Neural progenitor cell (in vitro differentiated cells): ENCODE measurements at regions not wholly inside any gene's neighbourhood (a gene's known extent, or its start where the extent isn't known, plus 50 kb on each side); places are given as distances from the start of the nearest gene placed in this dataset.

Source experiments
- DNase-seq: peaks from one replicate; pipeline ENCODE4 v3.0.0-alpha.2; 2016; ENCODE audit warnings: low spot score
- H2AFZ ChIP-seq: fragments of 200-600 bp; sonication (generic); replicated peaks from 2 replicates; pipeline ENCODE4 v1.6.1; 2016; ENCODE audit warnings: antibody characterized with exemption
- H3F3A ChIP-seq: fragments of 200-600 bp; sonication (generic); 2 replicates; pipeline ENCODE4 v1.6.1; 2016; ENCODE audit warnings: antibody characterized with exemption, low read depth
- H3K27ac ChIP-seq: fragments of 200-600 bp; sonication (generic); 2 replicates; pipeline ENCODE4 v1.5.1; 2016; ENCODE audit warnings: mild to moderate bottlenecking
- H3K27me3 ChIP-seq: fragments of 200-600 bp; sonication (generic); 2 replicates; pipeline ENCODE4 v1.6.1; 2016; ENCODE audit warnings: mild to moderate bottlenecking, moderate library complexity
- H3K36me3 ChIP-seq: fragments of 200-600 bp; sonication (generic); 2 replicates; pipeline ENCODE4 v1.5.1; 2016
- H3K4me1 ChIP-seq: fragments of 200-600 bp; sonication (generic); 2 replicates; pipeline ENCODE4 v1.6.1; 2016; ENCODE audit warnings: mixed run types
- H3K4me2 ChIP-seq: fragments of 200-600 bp; sonication (generic); 2 replicates; pipeline ENCODE4 v1.6.1; 2016
- H3K4me3 ChIP-seq: fragments of 200-600 bp; sonication (generic); 2 replicates; pipeline ENCODE4 v1.5.1; 2016
- H3K79me2 ChIP-seq: fragments of 200-600 bp; sonication (generic); 2 replicates; pipeline ENCODE4 v1.6.1; 2016; ENCODE audit warnings: low read depth
- H3K9ac ChIP-seq: fragments of 200-600 bp; sonication (generic); 2 replicates; pipeline ENCODE4 v1.6.1; 2016
- H3K9me3 ChIP-seq: fragments of 200-600 bp; sonication (generic); 2 replicates; pipeline ENCODE4 v1.5.1; 2016; ENCODE audit warnings: low read depth
- H4K20me1 ChIP-seq: fragments of 200-600 bp; sonication (generic); 2 replicates; pipeline ENCODE4 v1.6.1; 2016; ENCODE audit warnings: low read depth
- H3K27ac Mint-ChIP-seq: 3 replicates; pipeline ENCODE4 v1.8.0; 2021; ENCODE audit warnings: mixed read lengths
- H3K27me3 Mint-ChIP-seq: 2 replicates; pipeline ENCODE4 v1.8.0; 2022; ENCODE audit warnings: low read depth, mild to moderate bottlenecking, inconsistent platforms, moderate library complexity, mixed read lengths; ENCODE audit not compliant: insufficient read depth
- H3K36me3 Mint-ChIP-seq: 3 replicates; pipeline ENCODE4 v1.8.0; 2021; ENCODE audit warnings: mixed read lengths
- H3K4me1 Mint-ChIP-seq: 3 replicates; pipeline ENCODE4 v1.8.0; 2021; ENCODE audit warnings: mixed read lengths
- H3K4me3 Mint-ChIP-seq: 3 replicates; pipeline ENCODE4 v1.8.0; 2021; ENCODE audit warnings: mild to moderate bottlenecking, moderate library complexity, mixed read lengths
- H3K9me3 Mint-ChIP-seq: 3 replicates; pipeline ENCODE4 v1.8.0; 2020; ENCODE audit warnings: mixed read lengths
- EZH2 ChIP-seq: fragments of 200-600 bp; sonication (generic); IDR thresholded peaks from 2 replicates; pipeline ENCODE4 v1.6.1; 2017; ENCODE audit warnings: antibody characterized with exemption, mild to moderate bottlenecking, moderate library complexity
- EZH2phosphoT487 ChIP-seq: fragments of 200-600 bp; sonication (generic); IDR thresholded peaks from 2 replicates; pipeline ENCODE4 v1.6.1; 2017; ENCODE audit warnings: antibody characterized with exemption
- TF ChIP-seq, protein P1 (sequence below): fragments of 200-600 bp; sonication (generic); IDR thresholded peaks from 2 replicates; pipeline ENCODE4 v1.5.1; 2017; ENCODE audit warnings: antibody characterized with exemption, mild to moderate bottlenecking

DNA sequence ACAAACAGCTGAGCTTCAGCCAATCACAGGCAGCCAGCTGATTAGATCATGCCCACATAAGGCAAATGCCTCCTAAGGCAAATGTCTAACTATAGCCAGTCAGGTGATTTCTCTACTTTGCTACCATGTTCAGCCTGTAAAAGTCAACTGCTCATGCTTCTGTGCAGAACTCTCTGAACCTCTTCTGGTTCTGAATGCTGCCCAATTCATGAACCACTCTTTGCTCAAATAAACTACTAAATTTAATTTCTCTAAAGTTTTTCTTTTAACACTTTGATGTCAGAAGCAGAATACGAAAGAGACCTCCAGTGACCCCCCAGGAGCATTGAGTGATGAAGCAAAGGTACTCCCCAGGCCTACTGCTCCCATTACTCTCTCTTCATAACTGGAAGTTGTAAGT lies 240.7 kb upstream of the IPO5 start:
- Mint-ChIP-seq H3K9me3 (no peaks in the 10 kb centered on the region), H3K36me3 (no peaks in the 10 kb centered on the region), H3K27ac (no peak overlapping the region), H3K4me1 (no peaks in the 10 kb centered on the region), H3K4me3 (no peak overlapping the region), H3K27me3 (no peaks in the 10 kb centered on the region)
- Histone ChIP-seq H3K36me3 (no peaks in the 10 kb centered on the region), H2AFZ (no peak overlapping the region), H3F3A (no peaks in the 10 kb centered on the region), H3K79me2 (no peaks in the 10 kb centered on the region), H3K4me3 (no peak overlapping the region), H3K27ac (no peak overlapping the region), H3K9ac (no peak overlapping the region), H3K9me3 (no peaks in the 10 kb centered on the region), H3K4me2 (no peak overlapping the region), H4K20me1 (no peaks in the 10 kb centered on the region), H3K4me1 (no peaks in the 10 kb centered on the region), H3K27me3 (no peaks in the 10 kb centered on the region)
- TF ChIP-seq EZH2, result no peak
- TF ChIP-seq EZH2phosphoT487, result no peak
- TF ChIP-seq, protein P1, sequence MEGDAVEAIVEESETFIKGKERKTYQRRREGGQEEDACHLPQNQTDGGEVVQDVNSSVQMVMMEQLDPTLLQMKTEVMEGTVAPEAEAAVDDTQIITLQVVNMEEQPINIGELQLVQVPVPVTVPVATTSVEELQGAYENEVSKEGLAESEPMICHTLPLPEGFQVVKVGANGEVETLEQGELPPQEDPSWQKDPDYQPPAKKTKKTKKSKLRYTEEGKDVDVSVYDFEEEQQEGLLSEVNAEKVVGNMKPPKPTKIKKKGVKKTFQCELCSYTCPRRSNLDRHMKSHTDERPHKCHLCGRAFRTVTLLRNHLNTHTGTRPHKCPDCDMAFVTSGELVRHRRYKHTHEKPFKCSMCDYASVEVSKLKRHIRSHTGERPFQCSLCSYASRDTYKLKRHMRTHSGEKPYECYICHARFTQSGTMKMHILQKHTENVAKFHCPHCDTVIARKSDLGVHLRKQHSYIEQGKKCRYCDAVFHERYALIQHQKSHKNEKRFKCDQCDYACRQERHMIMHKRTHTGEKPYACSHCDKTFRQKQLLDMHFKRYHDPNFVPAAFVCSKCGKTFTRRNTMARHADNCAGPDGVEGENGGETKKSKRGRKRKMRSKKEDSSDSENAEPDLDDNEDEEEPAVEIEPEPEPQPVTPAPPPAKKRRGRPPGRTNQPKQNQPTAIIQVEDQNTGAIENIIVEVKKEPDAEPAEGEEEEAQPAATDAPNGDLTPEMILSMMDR, result no peak
- no peak for DNase-seq

DNA sequence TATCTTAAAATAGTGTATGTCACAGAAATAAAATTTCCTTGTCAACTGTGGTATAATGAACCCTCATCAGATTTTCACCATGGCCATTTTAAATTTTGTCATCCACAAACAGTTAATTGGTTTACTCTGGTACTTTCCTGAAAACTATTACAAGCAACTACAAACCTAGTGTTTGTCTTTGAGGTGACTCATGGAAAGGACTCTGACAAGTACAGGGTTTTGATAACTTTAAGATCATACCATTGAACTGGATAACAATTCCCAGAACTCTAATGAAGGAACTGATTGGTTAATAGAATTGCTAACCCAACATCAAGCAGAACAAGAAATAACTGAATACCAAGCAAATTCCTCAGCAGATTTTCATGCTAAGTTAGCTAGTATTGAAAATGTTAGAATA lies 237.7 kb upstream of the IPO5 start:
- Histone ChIP-seq H3K36me3 (no peaks in the 10 kb centered on the region), H3K9ac (no peak overlapping the region), H3K9me3 (no peaks in the 10 kb centered on the region), H3F3A (no peaks in the 10 kb centered on the region), H3K4me3 (no peak overlapping the region), H3K27ac (no peak overlapping the region), H3K4me1 (no peaks in the 10 kb centered on the region), H3K4me2 (no peak overlapping the region), H2AFZ (no peak overlapping the region), H3K79me2 (no peaks in the 10 kb centered on the region), H3K27me3 (no peaks in the 10 kb centered on the region), H4K20me1 (no peaks in the 10 kb centered on the region)
- H3K4me1 Mint-ChIP-seq, result no peaks in the 10 kb centered on the region
- DNase-seq, result no peak
- H3K4me3 Mint-ChIP-seq, result no peak overlapping the region
- H3K36me3 Mint-ChIP-seq, result no peaks in the 10 kb centered on the region
- no peaks in the 10 kb centered on the region for H3K9me3 Mint-ChIP-seq
- H3K27ac Mint-ChIP-seq, result no peak overlapping the region
- H3K27me3 Mint-ChIP-seq, result no peaks in the 10 kb centered on the region
- TF ChIP-seq EZH2phosphoT487 (no peak), EZH2 (no peak)
- TF ChIP-seq, protein P1, result no peak

DNA sequence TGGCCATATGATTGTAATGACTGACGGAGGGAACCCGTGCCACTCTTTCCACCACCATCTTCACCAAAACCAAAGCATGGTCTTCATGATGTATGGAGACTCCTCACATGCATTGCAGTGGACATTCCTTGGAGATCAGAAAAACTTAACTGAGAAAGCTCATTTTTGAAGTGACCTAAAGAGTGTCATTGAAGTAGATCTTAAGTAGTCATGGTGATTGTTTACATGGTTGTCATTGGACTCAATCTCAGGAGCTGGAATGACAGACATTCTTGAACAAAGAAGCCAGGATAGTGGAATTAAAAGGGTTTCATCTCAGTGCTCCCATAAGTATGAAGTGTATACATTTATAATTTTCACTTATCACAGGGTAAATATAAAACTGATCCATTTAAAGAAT lies 236.7 kb upstream of the IPO5 start:
- no peak overlapping the region for H3K4me3 Mint-ChIP-seq
- H3K27ac Mint-ChIP-seq, result no peak overlapping the region
- no peak for TF ChIP-seq EZH2phosphoT487
- no peak for TF ChIP-seq EZH2
- TF ChIP-seq, protein P1, result no peak
- no peak for DNase-seq
- no peak overlapping the region for H3K27ac ChIP-seq
- no peaks in the 10 kb centered on the region for H4K20me1 ChIP-seq
- H3K4me3 ChIP-seq, result no peak overlapping the region
- H3K4me1 Mint-ChIP-seq, result no peaks in the 10 kb centered on the region
- no peaks in the 10 kb centered on the region for H3K27me3 ChIP-seq
- H3K9ac ChIP-seq, result no peak overlapping the region
- H3K9me3 Mint-ChIP-seq, result no peaks in the 10 kb centered on the region
- no peaks in the 10 kb centered on the region for H3K9me3 ChIP-seq
- no peaks in the 10 kb centered on the region for H3K79me2 ChIP-seq
- H3F3A ChIP-seq, result no peaks in the 10 kb centered on the region
- H3K36me3 ChIP-seq, result no peaks in the 10 kb centered on the region
- no peaks in the 10 kb centered on the region for H3K4me1 ChIP-seq
- no peak overlapping the region for H3K4me2 ChIP-seq
- H2AFZ ChIP-seq, result no peak overlapping the region
- H3K27me3 Mint-ChIP-seq, result no peaks in the 10 kb centered on the region
- H3K36me3 Mint-ChIP-seq, result no peaks in the 10 kb centered on the region

DNA sequence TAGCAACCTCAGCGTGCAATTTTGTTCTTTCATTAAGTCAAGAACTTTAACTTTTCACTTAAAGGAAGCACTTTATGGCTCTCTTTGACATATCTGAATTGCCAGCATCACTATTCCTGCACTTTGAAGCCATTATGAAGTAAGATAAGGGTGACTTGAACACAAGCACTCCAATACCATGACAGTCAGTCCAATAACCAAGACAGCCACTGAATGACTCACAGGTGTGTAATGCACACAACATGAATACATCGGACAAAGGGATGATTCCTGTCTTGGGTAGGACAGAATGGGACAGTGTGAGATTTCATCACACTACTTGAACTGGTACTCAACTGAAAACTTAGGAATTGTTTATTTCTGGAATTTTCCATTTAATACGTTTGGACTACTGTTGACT lies 233.7 kb upstream of the IPO5 start:
- H3K27ac Mint-ChIP-seq, result no peak overlapping the region
- H3K4me1 Mint-ChIP-seq, result no peaks in the 10 kb centered on the region
- H3K9me3 ChIP-seq, result no peaks in the 10 kb centered on the region
- H3K27ac ChIP-seq, result no peak overlapping the region
- no peak overlapping the region for H3K4me3 Mint-ChIP-seq
- H3K4me1 ChIP-seq, result no peaks in the 10 kb centered on the region
- H3K9ac ChIP-seq, result no peak overlapping the region
- H3K36me3 ChIP-seq, result no peaks in the 10 kb centered on the region
- H3K79me2 ChIP-seq, result no peaks in the 10 kb centered on the region
- no peaks in the 10 kb centered on the region for H3K36me3 Mint-ChIP-seq
- H3F3A ChIP-seq, result no peaks in the 10 kb centered on the region
- no peak overlapping the region for H3K4me2 ChIP-seq
- no peaks in the 10 kb centered on the region for H3K9me3 Mint-ChIP-seq
- TF ChIP-seq, protein P1, result no peak
- TF ChIP-seq EZH2 (no peak), EZH2phosphoT487 (no peak)
- no peak overlapping the region for H3K4me3 ChIP-seq
- no peak overlapping the region for H2AFZ ChIP-seq
- H4K20me1 ChIP-seq, result no peaks in the 10 kb centered on the region
- DNase-seq, result no peak
- peaks cover 2% of the 10 kb centered on the region for H3K27me3 Mint-ChIP-seq
- no peaks in the 10 kb centered on the region for H3K27me3 ChIP-seq
